ENCODE measurements at regions not wholly inside any gene's neighbourhood (a gene's known extent, or its start where the extent isn't known, plus 50 kb on each side); places are given as distances from the start of the nearest gene placed in this dataset.

GRCh38 chr1:243996223-243996622 is 54.9 kb upstream of the ZBTB18 start:
- H3K4me1 ChIP-seq (ENCODE audit: control insufficient read depth, insufficient read depth, low read length) = peaks cover 6% of the 10 kb centered on the region; the same call in 1 of the 2 replicates
- no peaks in the 10 kb centered on the region for H3K36me3 ChIP-seq (ENCODE audit: control insufficient read depth, insufficient read depth, low read length)
- H3K4me3 ChIP-seq (ENCODE audit: low read depth, low read length) = no peak overlapping the region
- no peak overlapping the region for H3K9ac ChIP-seq (ENCODE audit: low read depth, low read length)
- H3K9me3 ChIP-seq (ENCODE audit: control insufficient read depth, insufficient read depth, low read length) = no peaks in the 10 kb centered on the region
- no peak overlapping the region for H3K27ac ChIP-seq (ENCODE audit: low read depth, low read length)
- no peaks in the 10 kb centered on the region for H3K27me3 ChIP-seq (ENCODE audit: control insufficient read depth, insufficient read depth, low read length)

GRCh38 chr1:243991650-243992049 is 59.4 kb upstream of the ZBTB18 start:
- Histone ChIP-seq H3K9ac (ENCODE audit: low read depth, low read length) (no peak overlapping the region), H3K4me3 (ENCODE audit: low read depth, low read length) (no peak overlapping the region), H3K27me3 (ENCODE audit: control insufficient read depth, insufficient read depth, low read length) (no peaks in the 10 kb centered on the region), H3K9me3 (ENCODE audit: control insufficient read depth, insufficient read depth, low read length) (no peaks in the 10 kb centered on the region), H3K27ac (ENCODE audit: low read depth, low read length) (no peak overlapping the region), H3K36me3 (ENCODE audit: control insufficient read depth, insufficient read depth, low read length) (no peaks in the 10 kb centered on the region), H3K4me1 (ENCODE audit: control insufficient read depth, insufficient read depth, low read length) (peaks cover 6% of the 10 kb centered on the region; the same call in 1 of the 2 replicates)

DNA sequence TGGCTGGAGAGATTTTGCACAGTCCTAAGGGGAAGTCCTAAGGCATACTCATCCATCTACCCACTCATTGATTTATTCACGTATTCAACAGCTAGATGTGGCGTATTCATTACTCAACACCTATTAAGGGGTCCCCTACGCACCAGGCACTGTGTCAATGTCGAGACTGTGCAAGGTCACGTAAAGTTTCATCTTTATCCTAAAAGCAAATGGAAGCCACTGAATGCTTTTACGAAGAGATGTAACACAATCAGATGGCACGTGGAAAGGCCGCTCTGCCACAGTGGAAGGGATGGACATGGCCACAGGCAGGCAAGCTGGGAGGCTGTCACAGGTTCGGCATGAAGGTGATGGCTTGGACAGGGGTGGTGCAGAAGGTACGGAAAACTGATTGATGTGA is 66.3 kb upstream of the ZBTB18 start:
- Histone ChIP-seq H3K36me3 (ENCODE audit: control insufficient read depth, insufficient read depth, low read length) (no peaks in the 10 kb centered on the region), H3K27ac (ENCODE audit: low read depth, low read length) (no peak overlapping the region), H3K4me3 (ENCODE audit: low read depth, low read length) (no peak overlapping the region), H3K9me3 (ENCODE audit: control insufficient read depth, insufficient read depth, low read length) (no peaks in the 10 kb centered on the region), H3K9ac (ENCODE audit: low read depth, low read length) (no peak overlapping the region), H3K4me1 (ENCODE audit: control insufficient read depth, insufficient read depth, low read length) (no peaks in the 10 kb centered on the region), H3K27me3 (ENCODE audit: control insufficient read depth, insufficient read depth, low read length) (no peaks in the 10 kb centered on the region)

DNA sequence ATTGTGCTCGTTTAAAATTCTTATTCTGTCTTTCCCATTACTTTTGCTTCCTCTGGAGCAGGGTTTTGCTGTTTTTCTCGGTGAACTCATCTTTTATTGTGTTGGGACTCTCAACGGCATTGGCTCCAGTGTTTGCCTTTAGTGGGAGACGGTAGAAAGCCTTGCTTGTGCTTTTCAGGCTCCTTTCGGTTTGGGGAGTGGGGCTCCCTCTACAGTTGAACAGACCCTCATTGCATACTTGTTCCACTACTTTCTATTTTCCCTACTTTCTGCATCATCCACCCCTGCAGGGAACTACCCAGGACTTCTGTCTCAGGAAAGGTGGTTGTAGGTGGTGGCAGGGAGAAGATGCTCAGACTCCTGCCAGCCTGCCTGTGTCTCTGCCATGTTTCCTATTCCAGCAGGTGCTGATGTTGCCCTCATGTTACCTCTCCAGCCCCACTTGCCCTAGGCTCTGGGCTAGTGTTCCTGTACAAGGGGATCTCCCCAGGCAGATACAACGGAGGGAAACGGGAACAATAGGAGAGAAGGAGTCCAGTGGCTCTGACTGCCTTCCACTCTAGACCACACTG is 68.5 kb upstream of the ZBTB18 start:
- Histone ChIP-seq H3K27me3 (ENCODE audit: control insufficient read depth, insufficient read depth, low read length) (no peaks in the 10 kb centered on the region), H3K27ac (ENCODE audit: low read depth, low read length) (no peak overlapping the region), H3K9ac (ENCODE audit: low read depth, low read length) (no peak overlapping the region), H3K4me3 (ENCODE audit: low read depth, low read length) (no peak overlapping the region), H3K4me1 (ENCODE audit: control insufficient read depth, insufficient read depth, low read length) (no peaks in the 10 kb centered on the region), H3K9me3 (ENCODE audit: control insufficient read depth, insufficient read depth, low read length) (no peaks in the 10 kb centered on the region), H3K36me3 (ENCODE audit: control insufficient read depth, insufficient read depth, low read length) (no peaks in the 10 kb centered on the region)

- H3K4me1 ChIP-seq (ENCODE audit: control insufficient read depth, insufficient read depth, low read length) = no peaks in the 10 kb centered on the region
- H3K27me3 ChIP-seq (ENCODE audit: control insufficient read depth, insufficient read depth, low read length) = no peaks in the 10 kb centered on the region
- no peak overlapping the region for H3K27ac ChIP-seq (ENCODE audit: low read depth, low read length)
- H3K4me3 ChIP-seq (ENCODE audit: low read depth, low read length) = no peak overlapping the region
- no peaks in the 10 kb centered on the region for H3K36me3 ChIP-seq (ENCODE audit: control insufficient read depth, insufficient read depth, low read length)
- no peaks in the 10 kb centered on the region for H3K9me3 ChIP-seq (ENCODE audit: control insufficient read depth, insufficient read depth, low read length)
- no peak overlapping the region for H3K9ac ChIP-seq (ENCODE audit: low read depth, low read length)
Observed at GRCh38 chr1:243980471-243980870, 70.6 kb upstream of the ZBTB18 start.

GRCh38 chr1:243980071-243980470 is 71.0 kb upstream of the ZBTB18 start:
- Histone ChIP-seq H3K9ac (ENCODE audit: low read depth, low read length) (no peak overlapping the region), H3K4me1 (ENCODE audit: control insufficient read depth, insufficient read depth, low read length) (no peaks in the 10 kb centered on the region), H3K27ac (ENCODE audit: low read depth, low read length) (no peak overlapping the region), H3K9me3 (ENCODE audit: control insufficient read depth, insufficient read depth, low read length) (no peaks in the 10 kb centered on the region), H3K36me3 (ENCODE audit: control insufficient read depth, insufficient read depth, low read length) (no peaks in the 10 kb centered on the region), H3K4me3 (ENCODE audit: low read depth, low read length) (no peak overlapping the region), H3K27me3 (ENCODE audit: control insufficient read depth, insufficient read depth, low read length) (no peaks in the 10 kb centered on the region)

- no peaks in the 10 kb centered on the region for H3K27me3 ChIP-seq (ENCODE audit: control insufficient read depth, insufficient read depth, low read length)
- no peaks in the 10 kb centered on the region for H3K36me3 ChIP-seq (ENCODE audit: control insufficient read depth, insufficient read depth, low read length)
- H3K4me3 ChIP-seq (ENCODE audit: low read depth, low read length) = no peak overlapping the region
- no peaks in the 10 kb centered on the region for H3K9me3 ChIP-seq (ENCODE audit: control insufficient read depth, insufficient read depth, low read length)
- no peaks in the 10 kb centered on the region for H3K4me1 ChIP-seq (ENCODE audit: control insufficient read depth, insufficient read depth, low read length)
- no peak overlapping the region for H3K27ac ChIP-seq (ENCODE audit: low read depth, low read length)
- no peak overlapping the region for H3K9ac ChIP-seq (ENCODE audit: low read depth, low read length)
Observed at GRCh38 chr1:243979396-243979795, 71.7 kb upstream of the ZBTB18 start.

DNA sequence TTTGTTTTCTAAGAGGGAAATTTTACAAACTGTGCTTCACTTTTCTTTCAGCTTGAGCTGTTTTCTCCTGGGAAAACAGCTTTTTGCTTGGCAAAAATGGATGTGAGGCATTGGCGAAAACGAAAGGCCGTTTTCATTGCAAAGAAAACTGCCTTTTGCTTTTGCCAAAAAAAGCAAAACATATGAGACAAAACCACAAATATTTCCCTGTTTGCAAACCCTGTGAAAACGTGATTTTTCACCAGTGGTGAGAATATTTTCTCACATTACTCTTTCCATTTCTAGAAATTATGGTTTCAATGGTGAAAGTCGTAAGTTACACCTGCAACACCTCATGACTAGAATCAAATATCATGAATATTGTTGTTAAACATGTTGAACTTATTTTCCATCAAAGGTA is 74.0 kb upstream of the ZBTB18 start:
- Histone ChIP-seq H3K27ac (ENCODE audit: low read depth, low read length) (no peak overlapping the region), H3K36me3 (ENCODE audit: control insufficient read depth, insufficient read depth, low read length) (no peaks in the 10 kb centered on the region), H3K9me3 (ENCODE audit: control insufficient read depth, insufficient read depth, low read length) (no peaks in the 10 kb centered on the region), H3K9ac (ENCODE audit: low read depth, low read length) (no peak overlapping the region), H3K4me1 (ENCODE audit: control insufficient read depth, insufficient read depth, low read length) (no peaks in the 10 kb centered on the region), H3K4me3 (ENCODE audit: low read depth, low read length) (no peak overlapping the region), H3K27me3 (ENCODE audit: control insufficient read depth, insufficient read depth, low read length) (no peaks in the 10 kb centered on the region)

- Histone ChIP-seq H3K27ac (ENCODE audit: low read depth, low read length) (no peak overlapping the region), H3K36me3 (ENCODE audit: control insufficient read depth, insufficient read depth, low read length) (no peaks in the 10 kb centered on the region), H3K9me3 (ENCODE audit: control insufficient read depth, insufficient read depth, low read length) (no peaks in the 10 kb centered on the region), H3K4me1 (ENCODE audit: control insufficient read depth, insufficient read depth, low read length) (no peaks in the 10 kb centered on the region), H3K4me3 (ENCODE audit: low read depth, low read length) (no peak overlapping the region), H3K9ac (ENCODE audit: low read depth, low read length) (no peak overlapping the region), H3K27me3 (ENCODE audit: control insufficient read depth, insufficient read depth, low read length) (no peaks in the 10 kb centered on the region)
Observed at GRCh38 chr1:243974451-243975292, 76.4 kb upstream of the ZBTB18 start.

DNA sequence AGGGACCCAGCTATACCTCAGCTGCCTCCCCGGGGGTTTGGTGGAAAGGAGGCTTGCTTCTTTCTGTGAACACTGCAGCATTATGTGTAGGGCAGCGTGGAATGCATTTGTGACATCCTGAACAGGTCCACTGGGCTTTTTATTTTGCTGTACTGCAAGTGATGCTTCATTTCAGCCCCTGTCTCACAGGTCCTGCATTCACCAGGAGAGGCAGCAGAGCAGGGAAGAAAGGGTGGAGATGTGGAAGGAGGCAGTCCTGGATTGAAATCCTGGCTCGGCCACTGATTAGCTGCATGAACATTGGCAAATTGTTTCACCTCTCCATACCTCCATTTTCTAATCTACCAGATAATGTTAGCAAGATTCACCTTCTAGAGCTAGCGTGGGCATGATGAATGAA is 77.9 kb upstream of the ZBTB18 start:
- Histone ChIP-seq H3K4me1 (ENCODE audit: control insufficient read depth, insufficient read depth, low read length) (peaks cover 13% of the 10 kb centered on the region), H3K36me3 (ENCODE audit: control insufficient read depth, insufficient read depth, low read length) (no peaks in the 10 kb centered on the region), H3K27me3 (ENCODE audit: control insufficient read depth, insufficient read depth, low read length) (no peaks in the 10 kb centered on the region), H3K27ac (ENCODE audit: low read depth, low read length) (no peak overlapping the region), H3K9ac (ENCODE audit: low read depth, low read length) (no peak overlapping the region), H3K9me3 (ENCODE audit: control insufficient read depth, insufficient read depth, low read length) (no peaks in the 10 kb centered on the region), H3K4me3 (ENCODE audit: low read depth, low read length) (no peak overlapping the region)

GRCh38 chr1:243970077-243970476 is 81.0 kb upstream of the ZBTB18 start:
- Histone ChIP-seq H3K9ac (ENCODE audit: low read depth, low read length) (no peak overlapping the region), H3K27me3 (ENCODE audit: control insufficient read depth, insufficient read depth, low read length) (no peaks in the 10 kb centered on the region), H3K27ac (ENCODE audit: low read depth, low read length) (no peak overlapping the region), H3K4me3 (ENCODE audit: low read depth, low read length) (no peak overlapping the region), H3K4me1 (ENCODE audit: control insufficient read depth, insufficient read depth, low read length) (peaks cover 23% of the 10 kb centered on the region), H3K9me3 (ENCODE audit: control insufficient read depth, insufficient read depth, low read length) (no peaks in the 10 kb centered on the region), H3K36me3 (ENCODE audit: control insufficient read depth, insufficient read depth, low read length) (no peaks in the 10 kb centered on the region)

All from HUES48 (cell line).